HL-60/S4 treated with phorbol 12-myristate 13-acetate at 8.2 ng/mL for 4 days and 3 days (cell line): ENCODE measurements at regions not wholly inside any gene's neighbourhood (a gene's known extent, or its start where the extent isn't known, plus 50 kb on each side); places are given as distances from the start of the nearest gene placed in this dataset.

Experiments used
- in situ Hi-C: fragments of 300-500 bp; cut with MboI; formaldehyde crosslinking; loops from 2 replicates; pipeline ENCODE4 v1.15.0; 2022; ENCODE audit warnings: low sequenced_read_pairs

GRCh38 chr18:7288544-7288943, 57.7 kb downstream of the LRRC30 start:
- in situ Hi-C loops = no loop called here

- in situ Hi-C loops = no loop called here
Observed at GRCh38 chr18:7290077-7290476, 59.2 kb downstream of the LRRC30 start.

- in situ Hi-C loops = no loop called here
Observed at GRCh38 chr18:7291046-7291445, 60.2 kb downstream of the LRRC30 start.

GRCh38 chr18:7298149-7298548, 67.3 kb downstream of the LRRC30 start:
- in situ Hi-C loops = no loop called here

GRCh38 chr18:7301094-7301493, 70.2 kb downstream of the LRRC30 start:
- in situ Hi-C loops = no loop called here

- in situ Hi-C loops = no loop called here
Observed at GRCh38 chr18:7303316-7304060, 72.6 kb downstream of the LRRC30 start.

- in situ Hi-C loops = no loop called here
Observed at GRCh38 chr18:7304061-7304370, 73.1 kb downstream of the LRRC30 start.

GRCh38 chr18:7305416-7305815, 74.5 kb downstream of the LRRC30 start:
- in situ Hi-C loops = no loop called here

- in situ Hi-C loops = no loop called here
Observed at GRCh38 chr18:7307030-7307429, 76.1 kb downstream of the LRRC30 start.

- in situ Hi-C loops = no loop called here
Observed at GRCh38 chr18:7307526-7307925, 76.6 kb downstream of the LRRC30 start.

GRCh38 chr18:7317804-7318231, 86.9 kb downstream of the LRRC30 start:
- in situ Hi-C loops = no loop called here

GRCh38 chr18:7319161-7319560, 88.3 kb downstream of the LRRC30 start:
- in situ Hi-C loops = no loop called here

GRCh38 chr18:7321831-7322230, 90.9 kb downstream of the LRRC30 start:
- in situ Hi-C loops = no loop called here

- in situ Hi-C loops = no loop called here
Observed at GRCh38 chr18:7322817-7323485, 92.1 kb downstream of the LRRC30 start.

- in situ Hi-C loops = loop anchor here (25.0 kb wide), 1 partner anchor 88 kb away; the partner anchor contains the start of gene LRRC30
Observed at GRCh38 chr18:7325126-7325430, 94.2 kb downstream of the LRRC30 start.

GRCh38 chr18:7329016-7329415, 98.1 kb downstream of the LRRC30 start:
- in situ Hi-C loops = loop anchor here (25.0 kb wide), 1 partner anchor 92 kb away; the partner anchor contains the start of gene LRRC30

- in situ Hi-C loops = loop anchor here (25.0 kb wide), 1 partner anchor 95 kb away; the partner anchor contains the start of gene LRRC30
Observed at GRCh38 chr18:7332452-7332851, 101.6 kb downstream of the LRRC30 start.

GRCh38 chr18:7333025-7333562, 102.2 kb downstream of the LRRC30 start:
- in situ Hi-C loops = loop anchor here (25.0 kb wide), 1 partner anchor 96 kb away; the partner anchor contains the start of gene LRRC30

GRCh38 chr18:7334973-7335568, 104.2 kb downstream of the LRRC30 start:
- in situ Hi-C loops = loop anchor here (25.0 kb wide), 1 partner anchor 98 kb away; the partner anchor contains the start of gene LRRC30

- in situ Hi-C loops = loop anchor here (25.0 kb wide), 1 partner anchor 99 kb away; the partner anchor contains the start of gene LRRC30
Observed at GRCh38 chr18:7336623-7337022, 105.7 kb downstream of the LRRC30 start.

GRCh38 chr18:7338846-7339245, 108.0 kb downstream of the LRRC30 start:
- in situ Hi-C loops = loop anchor here (25.0 kb wide), 1 partner anchor 102 kb away; the partner anchor contains the start of gene LRRC30
